Stomach (tissue), 8 donors: ENCODE measurements at regions not wholly inside any gene's neighbourhood (a gene's known extent, or its start where the extent isn't known, plus 50 kb on each side); places are given as distances from the start of the nearest gene placed in this dataset.
"Not testable (repeated sequence)": the region's sequence is repeated elsewhere in the genome, so short reads cannot be mapped to it uniquely, and the experiment has no call there.

Experiments
- DNase-seq, 2 donors: peaks; one replicate each; pipeline versions ENCODE4 v3.0.0 to v3.0.0-alpha.2; 2013 to 2019
- H3K27ac ChIP-seq, 5 donors: fragments of 200-600 bp in 4 of 5; sonication (generic) in 4 of 5; one replicate each; pipeline ENCODE4 v1.5.1; 2013 to 2019; ENCODE audit warnings: mild to moderate bottlenecking in 1 of 5, moderate library complexity in 1 of 5
- H3K27me3 ChIP-seq, 3 donors: fragments of 200-600 bp; sonication (generic); one replicate each; pipeline ENCODE4 v1.5.1; 2017 to 2019; ENCODE audit warnings: mixed run types in 1 of 3
- H3K36me3 ChIP-seq, 4 donors: fragments of 200-600 bp; sonication (generic); 1 replicate in 3 of 4; 2 replicates in 1 of 4; pipeline ENCODE4 v1.5.1; 2016 to 2019
- H3K4me1 ChIP-seq, 4 donors: fragments of 200-600 bp; sonication (generic); one replicate each; pipeline ENCODE4 v1.5.1; 2016 to 2019
- H3K4me3 ChIP-seq, 4 donors: fragments of 200-600 bp; sonication (generic) in 3 of 4; one replicate each; pipeline ENCODE4 v1.5.1; 2016 to 2019; ENCODE audit warnings: mild to moderate bottlenecking in 1 of 4
- H3K9me3 ChIP-seq, 4 donors: fragments of 200-600 bp; sonication (generic); one replicate each; pipeline ENCODE4 v1.5.1; 2016 to 2019
- CTCF ChIP-seq, 7 experiments: fragments of 450-650 bp in 4 of 7; fragments of 200-600 bp in 3 of 7; sonication (generic) in 3 of 7; IDR thresholded peaks; one replicate each; pipeline ENCODE4 v1.5.1; 2016 to 2019; ENCODE audit warnings: antibody characterized with exemption in 7 of 7, control low read depth in 2 of 7, mild to moderate bottlenecking in 1 of 7
- EP300 ChIP-seq: sonication (generic); formaldehyde crosslinking; IDR thresholded peaks from one replicate; pipeline ENCODE4 v1.6.1; 2017; ENCODE audit warnings: antibody characterized with exemption
- POLR2A ChIP-seq, 4 donors: fragments of 450-650 bp; IDR thresholded peaks; one replicate each; pipeline ENCODE4 v1.6.1; 2016; ENCODE audit warnings: antibody characterized with exemption in 4 of 4, control low read depth in 2 of 4, mild to moderate bottlenecking in 1 of 4, moderate library complexity in 1 of 4
- POLR2AphosphoS5 ChIP-seq, 3 donors: sonication (generic); formaldehyde crosslinking; IDR thresholded peaks; one replicate each; pipeline ENCODE4 v1.6.1; 2016; ENCODE audit warnings: antibody characterized with exemption in 3 of 3
- WGBS, 5 donors: extraction: QIAGEN DNeasy Blood & Tissue Kit in 3 of 5; methylation state at CpG; one replicate each; pipeline versions ENCODE4 v1.1.5 to v1.1.7; 2013 to 2018; 5-methylcytosine and 5-hydroxymethylcytosine counted together
- intact Hi-C: fragments of 100-400 bp; cut with DNase I; formaldehyde crosslinking; loops from one replicate; pipeline ENCODE4 v1.15.1; 2023; ENCODE audit warnings: low total_unique reads
- donor health status: healthy with polysubstance abuse.
- donor health status: Bipolar disorder and iron deficiency.
- donor health status: healthy.

GRCh38 chr15:66966256-66966655, 99.1 kb upstream of the SMAD3 start:
- Histone ChIP-seq H3K36me3 (no peaks in the 10 kb centered on the region), H3K4me3 (no peak overlapping the region), H3K4me1 (no peaks in the 10 kb centered on the region), H3K27me3 (no peaks in the 10 kb centered on the region), H3K9me3 (no peaks in the 10 kb centered on the region), H3K27ac (no peak overlapping the region)
- 72 to 81% (median 78%) methylated on average over 2 of the region's 2 CpGs for WGBS, 5 donors
- TF ChIP-seq POLR2AphosphoS5 (IDR thresholded peaks at IDR 0.05) (no peak), CTCF (IDR thresholded peaks at IDR 0.05) (no peak), EP300 (no peak)
- intact Hi-C loops: no loop called here
- DNase-seq: no peak

GRCh38 chr15:66968806-66969596, 96.4 kb upstream of the SMAD3 start:
- TF ChIP-seq CTCF (IDR thresholded peaks at IDR 0.05): no peak
- TF ChIP-seq POLR2A (IDR thresholded peaks at IDR 0.05): no peak
- no peak for TF ChIP-seq EP300
- no peak for TF ChIP-seq POLR2AphosphoS5 (IDR thresholded peaks at IDR 0.05)
- H3K27me3 ChIP-seq: no peaks in the 10 kb centered on the region
- no peaks in the 10 kb centered on the region for H3K36me3 ChIP-seq
- intact Hi-C loops: no loop called here
- no peaks in the 10 kb centered on the region for H3K9me3 ChIP-seq
- DNase-seq: no peak
- no peaks in the 10 kb centered on the region for H3K4me1 ChIP-seq
- no peak overlapping the region for H3K27ac ChIP-seq
- H3K4me3 ChIP-seq: no peak overlapping the region
- WGBS, 5 donors: 88 to 92% (median 90%) methylated on average over 10 of the region's 10 CpGs

- H3K36me3 ChIP-seq, DNase-seq, H3K4me3 ChIP-seq, H3K27ac ChIP-seq, H3K9me3 ChIP-seq, H3K27me3 ChIP-seq, H3K4me1 ChIP-seq, intact Hi-C loops: not testable (repeated sequence)
- 86 to 92% (median 88%) methylated on average over 10 of the region's 10 CpGs for WGBS, 5 donors
Measured at GRCh38 chr15:66974131-66974530, 91.3 kb upstream of the SMAD3 start.

- 91 to 94% (median 92%) methylated on average over 18 of the region's 18 CpGs for WGBS, 5 donors
- DNase-seq, intact Hi-C loops, H3K36me3 ChIP-seq, H3K4me3 ChIP-seq, H3K27me3 ChIP-seq, H3K4me1 ChIP-seq, H3K9me3 ChIP-seq, H3K27ac ChIP-seq: not testable (repeated sequence)
Measured at GRCh38 chr15:66976106-66976640, 89.2 kb upstream of the SMAD3 start.

- H3K27me3 ChIP-seq, H3K4me1 ChIP-seq, DNase-seq, H3K27ac ChIP-seq, intact Hi-C loops, H3K4me3 ChIP-seq, H3K9me3 ChIP-seq, H3K36me3 ChIP-seq: not testable (repeated sequence)
- 43 to 57% (median 48%) methylated on average over 3 of the region's 3 CpGs for WGBS, 5 donors
Measured at GRCh38 chr15:66980326-66980725, 85.1 kb upstream of the SMAD3 start.

GRCh38 chr15:66981771-66982170, 83.6 kb upstream of the SMAD3 start:
- TF ChIP-seq CTCF (IDR thresholded peaks at IDR 0.05) (no peak), POLR2A (IDR thresholded peaks at IDR 0.05) (no peak), POLR2AphosphoS5 (IDR thresholded peaks at IDR 0.05) (no peak), EP300 (no peak)
- 67 to 84% (median 79%) methylated on average over 6 of the region's 6 CpGs for WGBS, 5 donors
- Histone ChIP-seq H3K4me3 (no peak overlapping the region), H3K27ac (no peak overlapping the region), H3K36me3 (no peaks in the 10 kb centered on the region), H3K27me3 (peaks cover 0 to 4% (median 0%) of the 10 kb centered on the region in 3 donors), H3K9me3 (no peaks in the 10 kb centered on the region), H3K4me1 (no peaks in the 10 kb centered on the region)
- intact Hi-C loops: no loop called here
- no peak for DNase-seq
